Lower lobe of right lung (tissue), 2 donors: ENCODE measurements at regions not wholly inside any gene's neighbourhood (a gene's known extent, or its start where the extent isn't known, plus 50 kb on each side); places are given as distances from the start of the nearest gene placed in this dataset.

ENCODE experiments used
- ATAC-seq, 2 donors: fragments of 200-7000 bp; cut with Tn5 transposase; one replicate each; pipeline ENCODE4 v1.9.1; 2020 to 2022; ENCODE audit warnings: mild to moderate bottlenecking in 2 of 2, moderate library complexity in 2 of 2
- DNase-seq: peaks from one replicate; pipeline ENCODE4 v3.0.0-alpha.2; 2020
- H3K27ac ChIP-seq: fragments of 200-600 bp; one replicate; pipeline ENCODE4 v1.8.0; 2022
- H3K27me3 ChIP-seq: fragments of 200-600 bp; one replicate; pipeline ENCODE4 v1.8.0; 2022; ENCODE audit warnings: low read depth
- H3K36me3 ChIP-seq: fragments of 200-600 bp; one replicate; pipeline ENCODE4 v1.8.0; 2022; ENCODE audit warnings: mild to moderate bottlenecking
- H3K4me1 ChIP-seq: fragments of 200-600 bp; one replicate; pipeline ENCODE4 v1.8.0; 2022
- H3K4me3 ChIP-seq: fragments of 200-600 bp; one replicate; pipeline ENCODE4 v1.8.0; 2022; ENCODE audit warnings: mild to moderate bottlenecking
- H3K9me3 ChIP-seq: fragments of 200-600 bp; one replicate; pipeline ENCODE4 v1.8.0; 2022
- CTCF ChIP-seq: fragments of 200-600 bp; IDR thresholded peaks from one replicate; pipeline ENCODE4 v1.8.0; 2022; ENCODE audit warnings: antibody characterized with exemption, mild to moderate bottlenecking
- intact Hi-C: fragments of 100-400 bp; cut with DNase I; formaldehyde crosslinking; loops from one replicate; pipeline ENCODE4 v1.11.0; 2022
- donor health status: DM: no; HTN: yes; CAD: no; lungs with severe emphysema.

DNA sequence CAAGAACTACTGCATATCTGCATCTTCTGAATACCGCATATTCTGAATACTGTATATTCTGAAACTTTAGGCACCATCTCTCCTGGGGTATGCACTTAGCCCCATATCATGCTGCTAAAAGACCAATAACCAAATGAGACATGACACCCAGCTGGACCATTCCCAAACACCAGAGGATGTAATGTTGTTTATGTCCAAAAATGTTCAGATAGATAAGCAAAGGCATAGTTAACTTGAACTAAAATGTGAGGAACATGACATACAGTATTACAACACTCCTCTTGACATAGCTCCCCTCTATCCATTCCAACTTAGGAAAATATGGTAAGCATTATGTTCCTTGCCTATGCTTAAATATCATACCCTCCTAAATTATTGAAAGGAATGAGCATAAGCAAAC, 127.3 kb downstream of the TENT5A start:
- TF ChIP-seq CTCF: no peak
- ATAC-seq (no peak), DNase-seq (no peak)
- H3K36me3 ChIP-seq: no peaks in the 10 kb centered on the region
- peaks cover 4% of the 10 kb centered on the region for H3K9me3 ChIP-seq
- intact Hi-C loops: no loop called here
- H3K4me1 ChIP-seq: no peaks in the 10 kb centered on the region
- H3K27ac ChIP-seq: no peak overlapping the region
- no peak overlapping the region for H3K4me3 ChIP-seq
- no peaks in the 10 kb centered on the region for H3K27me3 ChIP-seq

GRCh38 chr6:81624453-81624852, 128.0 kb downstream of the TENT5A start:
- no peak for ATAC-seq
- Histone ChIP-seq H3K9me3 (no peaks in the 10 kb centered on the region), H3K36me3 (no peaks in the 10 kb centered on the region), H3K27ac (no peak overlapping the region), H3K4me3 (no peak overlapping the region), H3K4me1 (no peaks in the 10 kb centered on the region), H3K27me3 (no peaks in the 10 kb centered on the region)
- no peak for TF ChIP-seq CTCF
- DNase-seq: no peak
- intact Hi-C loops: no loop called here

- no peaks in the 10 kb centered on the region for H3K36me3 ChIP-seq
- H3K9me3 ChIP-seq: no peaks in the 10 kb centered on the region
- TF ChIP-seq CTCF: no peak
- intact Hi-C loops: no loop called here
- H3K4me3 ChIP-seq: no peak overlapping the region
- no peaks in the 10 kb centered on the region for H3K4me1 ChIP-seq
- no peaks in the 10 kb centered on the region for H3K27me3 ChIP-seq
- DNase-seq (no peak), ATAC-seq (no peak)
- H3K27ac ChIP-seq: no peak overlapping the region
Observed at GRCh38 chr6:81623106-81623759, 129.2 kb downstream of the TENT5A start.

- Histone ChIP-seq H3K36me3 (no peaks in the 10 kb centered on the region), H3K4me1 (no peaks in the 10 kb centered on the region), H3K4me3 (no peak overlapping the region), H3K27me3 (no peaks in the 10 kb centered on the region), H3K9me3 (no peaks in the 10 kb centered on the region), H3K27ac (no peak overlapping the region)
- intact Hi-C loops: no loop called here
- ATAC-seq (no peak), DNase-seq (no peak)
- no peak for TF ChIP-seq CTCF
Observed at GRCh38 chr6:81621816-81622395, 130.6 kb downstream of the TENT5A start.

- DNase-seq (no peak), ATAC-seq (no peak)
- H3K4me3 ChIP-seq: no peak overlapping the region
- no peaks in the 10 kb centered on the region for H3K9me3 ChIP-seq
- TF ChIP-seq CTCF: no peak
- H3K27me3 ChIP-seq: no peaks in the 10 kb centered on the region
- H3K4me1 ChIP-seq: no peaks in the 10 kb centered on the region
- H3K36me3 ChIP-seq: no peaks in the 10 kb centered on the region
- H3K27ac ChIP-seq: no peak overlapping the region
- intact Hi-C loops: no loop called here
Observed at GRCh38 chr6:81614292-81614691, 138.2 kb downstream of the TENT5A start.
